Tibial artery (tissue), 4 donors: ENCODE measurements at regions not wholly inside any gene's neighbourhood (a gene's known extent, or its start where the extent isn't known, plus 50 kb on each side); places are given as distances from the start of the nearest gene placed in this dataset.

Experiments
- DNase-seq, 2 donors: peaks; one replicate each; pipeline ENCODE4 v3.0.0-alpha.2; 2019
- H3K27ac ChIP-seq, 2 donors: fragments of 200-600 bp; sonication (generic) in 1 of 2; 1 replicate in 1 of 2; 2 replicates in 1 of 2; pipeline ENCODE4 v1.5.1; 2018 to 2019; ENCODE audit warnings: mild to moderate bottlenecking in 1 of 2
- H3K27me3 ChIP-seq, 2 donors: fragments of 200-600 bp; sonication (generic) in 1 of 2; one replicate each; pipeline versions ENCODE4 v1.5.1 to v1.6.0; 2016 to 2019
- H3K36me3 ChIP-seq, 3 donors: fragments of 200-600 bp; sonication (generic) in 2 of 3; one replicate each; pipeline ENCODE4 v1.5.1; 2016 to 2019; ENCODE audit warnings: mild to moderate bottlenecking in 2 of 3
- H3K4me1 ChIP-seq, 4 donors: fragments of 200-600 bp; sonication (generic) in 2 of 4; 1 replicate in 3 of 4; 2 replicates in 1 of 4; pipeline ENCODE4 v1.5.1; 2016 to 2019
- H3K4me3 ChIP-seq, 2 donors: fragments of 200-600 bp; sonication (generic) in 1 of 2; 1 replicate in 1 of 2; 2 replicates in 1 of 2; pipeline ENCODE4 v1.5.1; 2018 to 2019; ENCODE audit warnings: mild to moderate bottlenecking in 2 of 2
- H3K9me3 ChIP-seq, 3 donors: fragments of 200-600 bp; sonication (generic) in 1 of 3; one replicate each; pipeline ENCODE4 v1.5.1; 2016 to 2019
- intact Hi-C: fragments of 100-400 bp; cut with DNase I; formaldehyde crosslinking; loops from one replicate; pipeline ENCODE4 v1.15.0; 2023; ENCODE audit warnings: low total_unique reads
- TF ChIP-seq, protein P1 (sequence below), 2 experiments: fragments of 200-600 bp in 1 of 2; fragments of 450-650 bp in 1 of 2; IDR thresholded peaks; one replicate each; pipeline ENCODE4 v1.5.1; 2017 to 2019; ENCODE audit warnings: antibody characterized with exemption in 2 of 2, mild to moderate bottlenecking in 1 of 2, moderate library complexity in 1 of 2

DNA sequence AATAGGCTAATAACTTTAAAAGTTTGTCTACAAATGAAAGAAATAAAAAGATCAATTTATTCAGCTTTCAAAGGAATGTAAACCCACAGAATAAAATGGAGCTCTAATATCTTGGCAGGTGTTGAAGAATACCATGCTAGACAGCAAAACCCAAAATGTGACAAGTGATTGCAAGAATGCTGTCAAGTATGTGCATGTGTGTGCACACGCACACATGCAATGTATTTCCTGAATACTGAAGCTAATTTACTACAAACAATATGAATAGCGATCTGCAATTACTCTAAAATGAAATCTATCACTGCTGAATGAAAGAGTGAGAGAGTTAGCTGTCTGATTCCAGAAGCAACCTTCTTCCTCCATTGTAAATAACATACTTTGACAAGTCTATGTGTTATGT, 179.2 kb upstream of the HSF2 start:
- intact Hi-C loops: no loop called here
- Histone ChIP-seq H3K4me1 (no peaks in the 10 kb centered on the region), H3K4me3 (no peak overlapping the region), H3K36me3 (no peaks in the 10 kb centered on the region), H3K27me3 (no peaks in the 10 kb centered on the region), H3K9me3 (no peaks in the 10 kb centered on the region), H3K27ac (no peak overlapping the region)
- DNase-seq: no peak
- TF ChIP-seq, protein P1, sequence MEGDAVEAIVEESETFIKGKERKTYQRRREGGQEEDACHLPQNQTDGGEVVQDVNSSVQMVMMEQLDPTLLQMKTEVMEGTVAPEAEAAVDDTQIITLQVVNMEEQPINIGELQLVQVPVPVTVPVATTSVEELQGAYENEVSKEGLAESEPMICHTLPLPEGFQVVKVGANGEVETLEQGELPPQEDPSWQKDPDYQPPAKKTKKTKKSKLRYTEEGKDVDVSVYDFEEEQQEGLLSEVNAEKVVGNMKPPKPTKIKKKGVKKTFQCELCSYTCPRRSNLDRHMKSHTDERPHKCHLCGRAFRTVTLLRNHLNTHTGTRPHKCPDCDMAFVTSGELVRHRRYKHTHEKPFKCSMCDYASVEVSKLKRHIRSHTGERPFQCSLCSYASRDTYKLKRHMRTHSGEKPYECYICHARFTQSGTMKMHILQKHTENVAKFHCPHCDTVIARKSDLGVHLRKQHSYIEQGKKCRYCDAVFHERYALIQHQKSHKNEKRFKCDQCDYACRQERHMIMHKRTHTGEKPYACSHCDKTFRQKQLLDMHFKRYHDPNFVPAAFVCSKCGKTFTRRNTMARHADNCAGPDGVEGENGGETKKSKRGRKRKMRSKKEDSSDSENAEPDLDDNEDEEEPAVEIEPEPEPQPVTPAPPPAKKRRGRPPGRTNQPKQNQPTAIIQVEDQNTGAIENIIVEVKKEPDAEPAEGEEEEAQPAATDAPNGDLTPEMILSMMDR (IDR thresholded peaks at IDR 0.05): no peak

DNA sequence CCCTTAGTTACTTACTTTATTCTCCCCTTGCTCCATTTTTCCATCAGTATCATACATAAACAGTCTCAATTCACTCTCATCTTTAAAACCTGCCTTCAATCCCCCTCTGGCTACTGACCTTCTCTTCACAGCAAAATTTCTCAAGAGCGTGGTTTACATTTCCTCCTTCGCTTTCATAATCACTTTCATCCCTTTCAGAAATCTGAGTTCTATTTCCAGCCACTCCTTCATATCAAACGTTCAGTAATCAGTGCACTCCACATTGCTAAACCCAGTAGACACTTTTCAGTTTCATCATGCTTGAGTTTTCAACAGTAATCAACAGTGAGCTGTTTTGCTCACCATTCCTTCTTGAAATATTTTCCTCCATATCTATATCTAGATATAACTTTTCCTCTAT, 176.7 kb upstream of the HSF2 start:
- Histone ChIP-seq H3K4me1 (no peaks in the 10 kb centered on the region), H3K4me3 (no peak overlapping the region), H3K27me3 (no peaks in the 10 kb centered on the region), H3K36me3 (no peaks in the 10 kb centered on the region), H3K9me3 (no peaks in the 10 kb centered on the region), H3K27ac (no peak overlapping the region)
- intact Hi-C loops: no loop called here
- DNase-seq: no peak
- TF ChIP-seq, protein P1 (IDR thresholded peaks at IDR 0.05): no peak

DNA sequence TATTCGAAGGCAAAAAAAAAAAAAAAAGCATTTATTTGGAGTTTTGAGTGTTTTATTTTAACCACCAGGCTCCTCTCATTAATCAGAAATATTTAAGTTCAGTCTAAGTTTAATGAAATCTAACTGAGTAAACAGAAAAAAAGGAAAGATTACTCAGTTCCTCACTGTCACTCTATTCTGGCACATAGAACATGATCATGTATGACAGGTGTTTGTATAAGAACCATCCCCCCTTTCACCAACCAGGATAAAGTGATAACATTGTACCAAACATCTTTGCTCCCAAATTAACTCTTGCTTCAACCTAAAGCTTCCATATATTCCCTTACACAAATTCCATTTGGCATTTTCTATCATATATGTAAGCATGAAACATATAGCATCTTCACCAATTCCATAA, 176.2 kb upstream of the HSF2 start:
- no peak for DNase-seq
- Histone ChIP-seq H3K4me3 (no peak overlapping the region), H3K27ac (no peak overlapping the region), H3K27me3 (no peaks in the 10 kb centered on the region), H3K4me1 (no peaks in the 10 kb centered on the region), H3K9me3 (no peaks in the 10 kb centered on the region), H3K36me3 (no peaks in the 10 kb centered on the region)
- TF ChIP-seq, protein P1 (IDR thresholded peaks at IDR 0.05): no peak
- intact Hi-C loops: no loop called here

DNA sequence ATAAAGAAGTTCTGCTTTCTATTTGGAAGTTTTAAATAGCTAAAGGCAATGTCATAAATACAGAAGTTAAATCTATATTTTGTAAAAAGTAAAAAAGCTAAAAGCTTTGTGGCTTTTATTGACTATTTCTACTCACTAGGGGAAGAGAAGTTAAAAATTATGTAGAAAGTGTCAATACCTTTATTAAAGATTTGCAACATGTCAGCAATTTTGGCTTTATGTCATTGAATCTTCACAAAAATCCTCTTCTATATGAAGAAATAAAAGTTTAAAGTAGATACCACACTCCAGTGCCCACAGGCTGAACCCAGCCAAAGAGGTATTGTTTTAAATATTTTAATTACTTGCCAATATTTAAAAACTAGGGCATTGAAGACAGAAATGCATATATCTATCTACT, 160.6 kb upstream of the HSF2 start:
- Histone ChIP-seq H3K36me3 (no peaks in the 10 kb centered on the region), H3K4me1 (no peaks in the 10 kb centered on the region), H3K4me3 (no peak overlapping the region), H3K9me3 (peaks cover 0 to 18% (median 9%) of the 10 kb centered on the region in 3 donors), H3K27me3 (no peaks in the 10 kb centered on the region), H3K27ac (no peak overlapping the region)
- TF ChIP-seq, protein P1 (IDR thresholded peaks at IDR 0.05): no peak
- intact Hi-C loops: no loop called here
- no peak for DNase-seq

DNA sequence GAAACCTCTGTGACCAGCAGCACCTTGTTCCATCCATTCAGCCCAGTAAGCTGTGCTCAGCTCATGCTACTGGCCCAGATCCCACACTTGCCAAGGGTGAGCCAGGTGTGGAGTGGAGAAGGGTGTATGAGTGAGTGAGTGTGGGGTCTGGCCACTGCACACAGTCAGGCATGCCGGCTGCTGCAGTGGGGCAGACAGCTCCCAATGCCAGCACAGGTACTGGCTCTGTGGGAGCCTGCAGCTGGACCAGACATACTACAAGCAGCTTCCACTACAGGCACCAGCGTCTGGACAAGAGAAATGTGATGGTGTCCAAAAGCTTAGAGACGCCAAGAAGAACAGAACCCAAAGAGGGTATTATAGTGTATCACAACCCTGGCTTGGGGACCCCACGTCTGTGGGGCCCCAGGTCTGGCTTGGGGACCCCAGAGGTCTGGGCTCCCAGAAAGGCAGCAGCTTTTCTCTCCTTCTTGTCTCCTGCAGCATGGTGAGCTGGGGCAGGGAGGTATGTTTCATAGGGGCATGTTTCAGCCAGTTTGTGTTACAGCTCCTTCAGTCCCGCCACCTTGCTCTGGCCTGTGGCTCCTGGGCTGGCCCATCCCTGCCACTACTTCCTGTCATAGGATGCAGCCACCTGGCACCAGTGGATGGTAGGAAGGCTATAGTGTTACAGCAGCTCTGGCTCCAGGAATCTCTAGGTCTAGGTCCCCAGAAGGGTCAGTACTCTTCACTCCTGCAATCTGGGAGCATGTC, 152.4 kb upstream of the HSF2 start:
- Histone ChIP-seq H3K27me3 (no peaks in the 10 kb centered on the region), H3K36me3 (no peaks in the 10 kb centered on the region), H3K4me1 (no peaks in the 10 kb centered on the region), H3K9me3 (peaks cover 0 to 25% (median 16%) of the 10 kb centered on the region in 3 donors), H3K4me3 (no peak overlapping the region), H3K27ac (no peak overlapping the region)
- intact Hi-C loops: no loop called here
- no peak for DNase-seq
- TF ChIP-seq, protein P1 (IDR thresholded peaks at IDR 0.05): no peak
